Coronary artery (tissue), 2 donors: ENCODE measurements at regions not wholly inside any gene's neighbourhood (a gene's known extent, or its start where the extent isn't known, plus 50 kb on each side); places are given as distances from the start of the nearest gene placed in this dataset.
A peak's percentile ranks its signal among the peaks of the same experiment; 100 is the strongest.

Source experiments
- DNase-seq: peaks from one replicate; pipeline ENCODE4 v3.0.0-alpha.2; 2017; ENCODE audit warnings: low spot score
- H3K27ac ChIP-seq, 2 donors: fragments of 200-600 bp; sonication (generic); one replicate each; pipeline ENCODE4 v1.5.1; 2016 to 2019
- H3K4me3 ChIP-seq: fragments of 200-600 bp; sonication (generic); 2 replicates; pipeline ENCODE4 v1.5.1; 2016; ENCODE audit warnings: mild to moderate bottlenecking, moderate library complexity
- CTCF ChIP-seq: fragments of 200-600 bp; sonication (generic); IDR thresholded peaks from one replicate; pipeline ENCODE4 v1.5.1; 2019; ENCODE audit warnings: antibody characterized with exemption

GRCh38 chr21:39051588-39051949, 131.7 kb downstream of the PSMG1 start:
- TF ChIP-seq CTCF, result no peak
- DNase-seq, result no peak
- Histone ChIP-seq H3K27ac (no peak overlapping the region), H3K4me3 (no peak overlapping the region)

GRCh38 chr21:39050841-39051587, 132.2 kb downstream of the PSMG1 start:
- no peak overlapping the region for H3K4me3 ChIP-seq
- H3K27ac ChIP-seq, result no peak overlapping the region
- no peak for TF ChIP-seq CTCF
- DNase-seq, result no peak

GRCh38 chr21:39048574-39048973, 134.7 kb downstream of the PSMG1 start:
- H3K27ac ChIP-seq, result no peak overlapping the region
- TF ChIP-seq CTCF, result no peak
- no peak overlapping the region for H3K4me3 ChIP-seq
- DNase-seq, result no peak

- Histone ChIP-seq H3K4me3 (no peak overlapping the region), H3K27ac (no peak overlapping the region)
- DNase-seq, result peak; percentile 58
- TF ChIP-seq CTCF, result no peak
Measured at GRCh38 chr21:39048064-39048463, 135.2 kb downstream of the PSMG1 start.

- TF ChIP-seq CTCF, result no peak
- peak; percentile 41 for DNase-seq
- no peak overlapping the region for H3K4me3 ChIP-seq
- H3K27ac ChIP-seq, result no peak overlapping the region
Measured at GRCh38 chr21:39047046-39047445, 136.2 kb downstream of the PSMG1 start.

GRCh38 chr21:39046236-39046916, 136.9 kb downstream of the PSMG1 start:
- H3K27ac ChIP-seq, result no peak overlapping the region

More at GRCh38 chr21:39046236-39046916, 136.9 kb downstream of the PSMG1 start:
- H3K4me3 ChIP-seq, result no peak overlapping the region
- peak; percentile 64 for DNase-seq
- TF ChIP-seq CTCF, result no peak
